DND-41 (cell line): ENCODE measurements at regions not wholly inside any gene's neighbourhood (a gene's known extent, or its start where the extent isn't known, plus 50 kb on each side); places are given as distances from the start of the nearest gene placed in this dataset.

Experiments
- ATAC-seq: fragments of 200-7000 bp; cut with Tn5 transposase; 3 replicates; pipeline ENCODE4 v1.9.1; 2021; ENCODE audit warnings: low read depth; ENCODE audit not compliant: insufficient read depth
- DNase-seq: peaks from one replicate; pipeline ENCODE4 v3.0.0-alpha.2; 2020
- H2AFZ ChIP-seq: 2 replicates; pipeline ENCODE4 v1.6.0; 2012; ENCODE audit warnings: low read depth, low read length
- H3K27ac ChIP-seq: 2 replicates; pipeline ENCODE4 v1.5.1; 2012; ENCODE audit warnings: low read length, inconsistent platforms
- H3K27me3 ChIP-seq: fragments of 200-600 bp; sonication (generic); 2 replicates; pipeline ENCODE4 v1.6.0; 2012; ENCODE audit warnings: low read length, mild to moderate bottlenecking, inconsistent platforms; ENCODE audit not compliant: insufficient read depth, poor library complexity
- H3K36me3 ChIP-seq: 2 replicates; pipeline ENCODE4 v1.5.1; 2012; ENCODE audit warnings: low read length, inconsistent platforms; ENCODE audit not compliant: insufficient read depth
- H3K4me1 ChIP-seq: 2 replicates; pipeline ENCODE4 v1.5.1; 2012; ENCODE audit warnings: mild to moderate bottlenecking, low read length; ENCODE audit not compliant: insufficient read depth
- H3K4me2 ChIP-seq: 2 replicates; pipeline ENCODE4 v1.6.0; 2012; ENCODE audit warnings: mild to moderate bottlenecking, moderate library complexity, low read length, inconsistent platforms; ENCODE audit not compliant: insufficient read depth
- H3K4me3 ChIP-seq, 2 experiments: fragments of 200-600 bp in 1 of 2; shearing (Covaris generic) in 1 of 2; 2 replicates each; pipeline ENCODE4 v1.5.1; 2012 to 2016; ENCODE audit warnings: inconsistent platforms in 2 of 2, low read length in 2 of 2, mild to moderate bottlenecking in 2 of 2, low read depth in 1 of 2, moderate library complexity in 1 of 2
- H3K79me2 ChIP-seq: 2 replicates; pipeline ENCODE4 v1.6.0; 2012; ENCODE audit warnings: low read length, inconsistent platforms; ENCODE audit not compliant: insufficient read depth
- H3K9ac ChIP-seq: 2 replicates; pipeline ENCODE4 v1.6.0; 2012; ENCODE audit warnings: low read depth, mild to moderate bottlenecking, inconsistent platforms, low read length, moderate library complexity
- H3K9me3 ChIP-seq: 2 replicates; pipeline ENCODE4 v1.5.1; 2012; ENCODE audit warnings: low read length, moderate library complexity, mild to moderate bottlenecking, inconsistent platforms; ENCODE audit not compliant: insufficient read depth, severe bottlenecking
- H4K20me1 ChIP-seq: 2 replicates; pipeline ENCODE4 v1.6.0; 2012; ENCODE audit warnings: low read length; ENCODE audit not compliant: insufficient read depth
- CTCF ChIP-seq: IDR thresholded peaks from 2 replicates; pipeline ENCODE4 v1.5.1; 2012; ENCODE audit warnings: borderline replicate concordance, low read length, moderate library complexity, mild to moderate bottlenecking; ENCODE audit not compliant: poor library complexity, severe bottlenecking; ENCODE audit errors: extremely low read depth
- EZH2 ChIP-seq: IDR thresholded peaks from 3 replicates; pipeline ENCODE4 v1.6.1; 2012; ENCODE audit warnings: borderline replicate concordance, low read depth, mild to moderate bottlenecking, moderate library complexity, low read length, inconsistent platforms; ENCODE audit not compliant: severe bottlenecking

DNA sequence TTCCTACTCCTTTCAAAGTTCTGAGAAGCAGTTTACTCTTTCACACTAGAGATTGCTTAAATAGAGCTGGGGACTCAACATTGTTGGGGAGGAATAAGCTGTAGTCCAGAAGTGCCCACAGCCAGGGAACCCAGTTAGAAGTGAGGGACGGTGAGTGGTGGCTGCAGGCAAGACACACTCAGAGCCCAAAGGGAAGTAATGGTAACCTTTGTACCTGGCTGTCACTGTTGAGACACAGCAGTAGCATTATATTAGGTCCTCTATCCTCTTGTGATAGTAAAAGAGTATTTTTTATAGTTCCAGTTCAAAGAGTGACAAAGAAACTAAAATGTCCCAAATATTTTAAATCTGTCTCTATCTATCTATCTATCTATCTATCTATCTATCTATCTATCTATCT lies 263.3 kb downstream of the TTC6 start:
- no peaks in the 10 kb centered on the region for H3K9me3 ChIP-seq
- no peaks in the 10 kb centered on the region for H3K4me1 ChIP-seq
- TF ChIP-seq CTCF (no peak), EZH2 (no peak)
- H3K79me2 ChIP-seq, result no peaks in the 10 kb centered on the region
- no peak overlapping the region for H2AFZ ChIP-seq
- no peak overlapping the region for H3K9ac ChIP-seq
- no peaks in the 10 kb centered on the region for H4K20me1 ChIP-seq
- no peaks in the 10 kb centered on the region for H3K36me3 ChIP-seq
- H3K4me3 ChIP-seq, result no peak overlapping the region
- H3K27ac ChIP-seq, result no peak overlapping the region
- no peak for ATAC-seq
- H3K4me2 ChIP-seq, result no peak overlapping the region
- DNase-seq, result no peak
- H3K27me3 ChIP-seq, result no peaks in the 10 kb centered on the region

GRCh38 chr14:37859177-37859576 lies 263.7 kb downstream of the TTC6 start:
- Histone ChIP-seq H3K4me3 (no peak overlapping the region), H3K4me2 (no peak overlapping the region), H4K20me1 (no peaks in the 10 kb centered on the region), H2AFZ (no peak overlapping the region), H3K9me3 (no peaks in the 10 kb centered on the region), H3K27ac (no peak overlapping the region), H3K79me2 (no peaks in the 10 kb centered on the region), H3K27me3 (no peaks in the 10 kb centered on the region), H3K36me3 (no peaks in the 10 kb centered on the region), H3K9ac (no peak overlapping the region), H3K4me1 (no peaks in the 10 kb centered on the region)
- ATAC-seq (no peak), DNase-seq (no peak)
- TF ChIP-seq CTCF (no peak), EZH2 (no peak)

GRCh38 chr14:37862263-37862662 lies 266.8 kb downstream of the TTC6 start:
- no peaks in the 10 kb centered on the region for H3K79me2 ChIP-seq
- no peak for ATAC-seq
- no peak overlapping the region for H3K4me2 ChIP-seq

More at GRCh38 chr14:37862263-37862662, 266.8 kb downstream of the TTC6 start:
- Histone ChIP-seq H3K27ac (no peak overlapping the region), H3K36me3 (no peaks in the 10 kb centered on the region), H3K27me3 (no peaks in the 10 kb centered on the region), H4K20me1 (no peaks in the 10 kb centered on the region), H3K9ac (no peak overlapping the region), H2AFZ (no peak overlapping the region), H3K9me3 (no peaks in the 10 kb centered on the region), H3K4me1 (no peaks in the 10 kb centered on the region), H3K4me3 (no peak overlapping the region)
- DNase-seq, result no peak
- TF ChIP-seq CTCF (no peak), EZH2 (no peak)
